HCT116 (cell line): ENCODE measurements at regions not wholly inside any gene's neighbourhood (a gene's known extent, or its start where the extent isn't known, plus 50 kb on each side); places are given as distances from the start of the nearest gene placed in this dataset.

Experiments
- ATAC-seq: fragments of 200-7000 bp; cut with Tn5 transposase; 2 replicates; pipeline ENCODE4 v1.9.1; 2020; ENCODE audit warnings: mild to moderate bottlenecking, moderate library complexity
- BruUV-seq: library from RNA; stranded (reverse); fragments of 400-500 nt; replicated peaks from 2 replicates; lab custom pipeline; 2021; lab: Mats Ljungman, UMichigan
- CTCF ChIA-PET: fragments of 300-600 bp; sonication (Branson Sonifier 250); formaldehyde crosslinking; loops from one replicate; lab custom pipeline; 2021; ENCODE audit warnings: antibody characterized with exemption; lab: Charles Lee
- POLR2A ChIA-PET: fragments of 300-600, 350-600 bp; sonication (Branson Sonifier 250); formaldehyde crosslinking; loops from one replicate; lab custom pipeline; 2021; ENCODE audit warnings: antibody characterized with exemption; lab: Charles Lee
- RAD21 ChIA-PET, 2 experiments: fragments of 300-600 bp; sonication (Branson Sonifier 250); formaldehyde crosslinking; loops; one replicate each; lab custom pipeline; 2023; ENCODE audit warnings: low total read pairs in 2 of 2; ENCODE audit not compliant: uncharacterized antibody in 2 of 2, unreplicated experiment in 2 of 2, low non-redundant PET in 1 of 2; lab: Charles Lee
- DNase-seq: peaks from one replicate; pipeline ENCODE4 v3.0.0-alpha.2; 2010; ENCODE audit warnings: low read depth, low spot score
- H2AFZ ChIP-seq: fragments of 200-600 bp; shearing (Covaris generic), sonication (generic); 2 replicates; pipeline ENCODE4 v1.6.1; 2017; ENCODE audit warnings: low read depth, mixed run types, mixed read lengths, antibody characterized with exemption, low read length; ENCODE audit not compliant: poor library complexity, severe bottlenecking
- H3K27ac ChIP-seq: 2 replicates; pipeline ENCODE4 v1.5.1; 2012; ENCODE audit warnings: low read depth, low read length
- H3K27me3 ChIP-seq: fragments of 200-600 bp; sonication (generic); 2 replicates; pipeline ENCODE4 v1.6.1; 2016; ENCODE audit warnings: mixed run types, low read length, mixed read lengths; ENCODE audit not compliant: insufficient read depth
- H3K36me3 ChIP-seq, 2 experiments: fragments of 200-500 bp in 1 of 2; fragments of 200-600 bp in 1 of 2; sonication (Bioruptor generic) in 1 of 2; sonication (generic) in 1 of 2; 2 replicates each; pipeline versions ENCODE4 v1.5.1 to v1.6.1; 2014 to 2016; ENCODE audit warnings: low read length in 2 of 2, inconsistent platforms in 1 of 2, mixed read lengths in 1 of 2, mixed run types in 1 of 2; ENCODE audit not compliant: insufficient read depth in 2 of 2, control insufficient read depth in 1 of 2
- H3K4me1 ChIP-seq, 2 experiments: fragments of 200-600 bp in 1 of 2; sonication (generic) in 1 of 2; 2 replicates each; pipeline versions ENCODE4 v1.5.1 to v1.6.1; 2012 to 2017; ENCODE audit warnings: low read length in 2 of 2, inconsistent platforms in 1 of 2, mild to moderate bottlenecking in 1 of 2, mixed read lengths in 1 of 2, mixed run types in 1 of 2, moderate library complexity in 1 of 2; ENCODE audit not compliant: insufficient read depth in 2 of 2, control insufficient read depth in 1 of 2
- H3K4me2 ChIP-seq: fragments of 200-600 bp; sonication (generic); 2 replicates; pipeline ENCODE4 v1.6.1; 2017; ENCODE audit warnings: mixed run types, low read length, mixed read lengths
- H3K4me3 ChIP-seq, 2 experiments: fragments of 200-600 bp in 1 of 2; sonication (generic) in 1 of 2; replicated peaks in 1 of 2; 2 replicates each; pipeline ENCODE4 v1.5.1; 2011 to 2016; ENCODE audit warnings: low read length in 2 of 2, control low read depth in 1 of 2, low read depth in 1 of 2, mild to moderate bottlenecking in 1 of 2, mixed read lengths in 1 of 2, mixed run types in 1 of 2
- H3K79me2 ChIP-seq: fragments of 200-600 bp; sonication (generic); 2 replicates; pipeline ENCODE4 v1.6.1; 2017; ENCODE audit warnings: mild to moderate bottlenecking, mixed run types, low read length, moderate library complexity, mixed read lengths; ENCODE audit not compliant: insufficient read depth
- H3K9ac ChIP-seq: fragments of 200-600 bp; sonication (generic); 2 replicates; pipeline ENCODE4 v1.6.1; 2016; ENCODE audit warnings: low read length, mixed read lengths
- H3K9me2 ChIP-seq: fragments of 200-600 bp; sonication (generic), shearing (Covaris generic); 2 replicates; pipeline ENCODE4 v1.6.1; 2017; ENCODE audit warnings: mixed run types, mild to moderate bottlenecking, moderate library complexity; ENCODE audit not compliant: insufficient read depth
- H3K9me3 ChIP-seq, 2 experiments: fragments of 200-500 bp in 1 of 2; fragments of 200-600 bp in 1 of 2; sonication (Bioruptor generic) in 1 of 2; sonication (generic) in 1 of 2; 2 replicates each; pipeline ENCODE4 v1.6.1; 2014 to 2017; ENCODE audit warnings: low read length in 2 of 2, mixed read lengths in 2 of 2, inconsistent platforms in 1 of 2, low read depth in 1 of 2, mild to moderate bottlenecking in 1 of 2, mixed run types in 1 of 2, moderate library complexity in 1 of 2; ENCODE audit not compliant: control insufficient read depth in 1 of 2, insufficient read depth in 1 of 2
- H4K20me1 ChIP-seq: fragments of 200-600 bp; sonication (generic), shearing (Covaris generic); 2 replicates; pipeline ENCODE4 v1.6.1; 2017; ENCODE audit warnings: mixed run types, mild to moderate bottlenecking, moderate library complexity; ENCODE audit not compliant: insufficient read depth
- ATF3 ChIP-seq: IDR thresholded peaks from 2 replicates; pipeline ENCODE4 v1.6.1; 2012
- CBX3 ChIP-seq: IDR thresholded peaks from 2 replicates; pipeline ENCODE4 v1.6.1; 2012; ENCODE audit warnings: low read depth
- CEBPB ChIP-seq: IDR thresholded peaks from 2 replicates; pipeline ENCODE4 v1.6.1; 2012; ENCODE audit warnings: low read depth
- CTCF ChIP-seq, 3 experiments: fragments of 200-600 bp in 1 of 3; sonication (generic) in 1 of 3; IDR thresholded peaks in 2 of 3; conservative IDR thresholded peaks in 1 of 3; 2 replicates each; pipeline ENCODE4 v1.5.1; 2012 to 2017; ENCODE audit warnings: low read depth in 2 of 3, low read length in 2 of 3, antibody characterized with exemption in 1 of 3, borderline replicate concordance in 1 of 3, control low read depth in 1 of 3, mild to moderate bottlenecking in 1 of 3, mixed read lengths in 1 of 3, mixed run types in 1 of 3, moderate library complexity in 1 of 3; ENCODE audit not compliant: insufficient read depth in 1 of 3
- EGR1 ChIP-seq: IDR thresholded peaks from 2 replicates; pipeline ENCODE4 v1.6.1; 2012; ENCODE audit warnings: low read depth
- ELF1 ChIP-seq: IDR thresholded peaks from 2 replicates; pipeline ENCODE4 v1.6.1; 2012; ENCODE audit warnings: low read depth, borderline replicate concordance
- EZH2 ChIP-seq: fragments of 200-600 bp; sonication (generic); IDR thresholded peaks from 2 replicates; pipeline ENCODE4 v1.6.1; 2017; ENCODE audit warnings: antibody characterized with exemption, mixed run types
- EZH2phosphoT487 ChIP-seq: fragments of 200-600 bp; IDR thresholded peaks from 2 replicates; pipeline ENCODE4 v1.6.1; 2018; ENCODE audit warnings: antibody characterized with exemption, borderline replicate concordance
- FOSL1 ChIP-seq: IDR thresholded peaks from 2 replicates; pipeline ENCODE4 v1.6.1; 2012; ENCODE audit warnings: low read depth
- JUND ChIP-seq: IDR thresholded peaks from 2 replicates; pipeline ENCODE4 v1.6.1; 2012
- POLR2AphosphoS5 ChIP-seq: IDR thresholded peaks from 2 replicates; pipeline ENCODE4 v1.6.1; 2011; ENCODE audit warnings: mild to moderate bottlenecking, low read depth, low read length, moderate library complexity
- SIN3A ChIP-seq: IDR thresholded peaks from 2 replicates; pipeline ENCODE4 v1.6.1; 2012; ENCODE audit warnings: low read depth
- SP1 ChIP-seq: IDR thresholded peaks from 2 replicates; pipeline ENCODE4 v1.6.1; 2012; ENCODE audit warnings: low read depth
- SRF ChIP-seq: IDR thresholded peaks from 2 replicates; pipeline ENCODE4 v1.6.1; 2012; ENCODE audit warnings: low read depth
- TCF7L2 ChIP-seq: IDR thresholded peaks from 2 replicates; pipeline ENCODE4 v1.7.0; 2011; ENCODE audit warnings: borderline replicate concordance, inconsistent platforms; ENCODE audit not compliant: insufficient read depth, insufficient read length; ENCODE audit errors: extremely low read depth
- YY1 ChIP-seq: IDR thresholded peaks from 2 replicates; pipeline ENCODE4 v1.6.1; 2011; ENCODE audit warnings: low read length, low read depth, moderate library complexity, mild to moderate bottlenecking; ENCODE audit not compliant: insufficient replicate concordance; ENCODE audit errors: extremely low read depth
- ZBTB33 ChIP-seq: IDR thresholded peaks from 2 replicates; pipeline ENCODE4 v1.6.1; 2011; ENCODE audit warnings: mild to moderate bottlenecking, low read length, moderate library complexity; ENCODE audit not compliant: insufficient replicate concordance; ENCODE audit errors: extremely low read depth
- ZFX ChIP-seq: fragments of 450-650 bp; IDR thresholded peaks from 2 replicates; pipeline ENCODE4 v1.6.1; 2017
- intact Hi-C: fragments of 100-400 bp; cut with micrococcal nuclease; formaldehyde crosslinking; loops from 2 replicates; pipeline ENCODE4 v1.10.0; 2022

- no peaks in the 10 kb centered on the region; a peak in 1 of 4 replicates for H3K9me3 ChIP-seq
- no peak overlapping the region for H3K4me2 ChIP-seq
- peaks cover 7 to 8% of the 10 kb centered on the region in 2 experiments; a peak in 3 of 4 replicates for H3K4me1 ChIP-seq
- no peak overlapping the region for H3K4me3 ChIP-seq
- H3K27ac ChIP-seq: no peak overlapping the region
- ATAC-seq (no peak), DNase-seq (no peak)
- no peaks in the 10 kb centered on the region for H4K20me1 ChIP-seq
- POLR2A ChIA-PET: no interaction called here
- H3K36me3 ChIP-seq: no peaks in the 10 kb centered on the region
- H2AFZ ChIP-seq: no peak overlapping the region
- H3K79me2 ChIP-seq: no peaks in the 10 kb centered on the region
- H3K9ac ChIP-seq: no peak overlapping the region
- intact Hi-C loops: no loop called here
- CTCF ChIA-PET: no interaction called here
- BruUV-seq: no TSS peak
- H3K9me2 ChIP-seq: no peaks in the 10 kb centered on the region
- RAD21 ChIA-PET: no interaction called here
- H3K27me3 ChIP-seq: no peaks in the 10 kb centered on the region
- TF ChIP-seq YY1 (no peak), ZFX (no peak), POLR2AphosphoS5 (no peak), JUND (no peak)
Measured at GRCh38 chr4:13911256-13911655, 283.7 kb upstream of the BOD1L1 start.

- Histone ChIP-seq H3K4me1 (peaks cover 0 to 3% of the 10 kb centered on the region in 2 experiments; a peak in 2 of 4 replicates), H3K9ac (no peak overlapping the region), H3K27ac (no peak overlapping the region), H3K36me3 (no peaks in the 10 kb centered on the region), H3K9me2 (no peaks in the 10 kb centered on the region), H2AFZ (no peak overlapping the region), H3K9me3 (no peaks in the 10 kb centered on the region; a peak in 1 of 4 replicates), H3K4me2 (no peak overlapping the region), H3K79me2 (no peaks in the 10 kb centered on the region), H3K4me3 (no peak overlapping the region), H4K20me1 (no peaks in the 10 kb centered on the region), H3K27me3 (no peaks in the 10 kb centered on the region)
- ChIA-PET RAD21 (no interaction called here), CTCF (no interaction called here), POLR2A (no interaction called here)
- no TSS peak for BruUV-seq
- DNase-seq (no peak), ATAC-seq (no peak)
- intact Hi-C loops: no loop called here
- no peak for TF ChIP-seq SRF
- TF ChIP-seq CEBPB: no peak
- TF ChIP-seq ZFX: no peak
- TF ChIP-seq EZH2phosphoT487: no peak
- no peak for TF ChIP-seq TCF7L2
- TF ChIP-seq EGR1: no peak
- TF ChIP-seq EZH2: no peak
- TF ChIP-seq ZBTB33: no peak
- no peak for TF ChIP-seq ATF3
- TF ChIP-seq SP1: no peak
- TF ChIP-seq FOSL1: no peak
- TF ChIP-seq YY1: no peak
- no peak for TF ChIP-seq ELF1
- no peak for TF ChIP-seq CBX3
- no peak for TF ChIP-seq JUND
- no peak for TF ChIP-seq POLR2AphosphoS5
- no peak for TF ChIP-seq SIN3A
- TF ChIP-seq CTCF (IDR thresholded peaks at IDR 0.05 in 2 of 3, conservative IDR thresholded peaks at IDR 0.05 in 1 of 3; ENCODE audit: borderline replicate concordance in 1 of 3, insufficient read depth in 1 of 3, low read depth in 2 of 3, low read length in 2 of 3): no peak
Measured at GRCh38 chr4:13912436-13912925, 285.0 kb upstream of the BOD1L1 start.
